ENCODE measurements at regions not wholly inside any gene's neighbourhood (a gene's known extent, or its start where the extent isn't known, plus 50 kb on each side); places are given as distances from the start of the nearest gene placed in this dataset.
"Not testable (repeated sequence)": the region's sequence is repeated elsewhere in the genome, so short reads cannot be mapped to it uniquely, and the experiment has no call there.

DNA sequence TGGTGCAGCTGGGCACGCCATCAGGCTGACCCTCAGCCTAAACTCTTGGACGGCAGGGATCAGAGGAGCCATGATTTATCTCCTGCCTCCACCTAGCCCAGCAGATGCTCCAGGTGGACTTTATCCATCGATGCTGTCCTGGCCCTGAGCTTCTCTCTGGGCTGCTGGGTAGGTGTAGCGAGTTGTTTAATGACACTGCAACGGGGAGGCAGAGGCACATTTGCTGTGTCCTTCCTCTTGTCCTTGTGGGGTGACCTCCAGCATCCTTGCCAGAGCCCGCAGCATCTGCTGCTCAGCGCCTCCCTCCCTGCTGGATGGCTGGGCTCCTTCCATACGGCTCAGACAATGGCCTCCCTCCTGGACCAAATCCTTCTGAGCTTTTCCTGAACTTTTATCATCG lies 103.1 kb upstream of the IRX4 start:
- TF ChIP-seq, protein P1, sequence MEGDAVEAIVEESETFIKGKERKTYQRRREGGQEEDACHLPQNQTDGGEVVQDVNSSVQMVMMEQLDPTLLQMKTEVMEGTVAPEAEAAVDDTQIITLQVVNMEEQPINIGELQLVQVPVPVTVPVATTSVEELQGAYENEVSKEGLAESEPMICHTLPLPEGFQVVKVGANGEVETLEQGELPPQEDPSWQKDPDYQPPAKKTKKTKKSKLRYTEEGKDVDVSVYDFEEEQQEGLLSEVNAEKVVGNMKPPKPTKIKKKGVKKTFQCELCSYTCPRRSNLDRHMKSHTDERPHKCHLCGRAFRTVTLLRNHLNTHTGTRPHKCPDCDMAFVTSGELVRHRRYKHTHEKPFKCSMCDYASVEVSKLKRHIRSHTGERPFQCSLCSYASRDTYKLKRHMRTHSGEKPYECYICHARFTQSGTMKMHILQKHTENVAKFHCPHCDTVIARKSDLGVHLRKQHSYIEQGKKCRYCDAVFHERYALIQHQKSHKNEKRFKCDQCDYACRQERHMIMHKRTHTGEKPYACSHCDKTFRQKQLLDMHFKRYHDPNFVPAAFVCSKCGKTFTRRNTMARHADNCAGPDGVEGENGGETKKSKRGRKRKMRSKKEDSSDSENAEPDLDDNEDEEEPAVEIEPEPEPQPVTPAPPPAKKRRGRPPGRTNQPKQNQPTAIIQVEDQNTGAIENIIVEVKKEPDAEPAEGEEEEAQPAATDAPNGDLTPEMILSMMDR (conservative IDR thresholded peaks at IDR 0.05; ENCODE audit: low read length), result no peak
- TF ChIP-seq EZH2phosphoT487 (IDR thresholded peaks at IDR 0.05; ENCODE audit: borderline replicate concordance), result no peak
- Histone ChIP-seq H3K4me2 (ENCODE audit: low read depth, low read length, poor library complexity, severe bottlenecking) (no peak overlapping the region), H3K79me2 (ENCODE audit: insufficient read depth, low read length) (no peaks in the 10 kb centered on the region), H2AFZ (ENCODE audit: low read length) (no peak overlapping the region), H3K9me2 (replicated peaks; ENCODE audit: low read depth, low read length) (no peaks in the 10 kb centered on the region), H3K9ac (ENCODE audit: low read depth, low read length, poor library complexity, severe bottlenecking) (no peak overlapping the region), H3K27me3 (ENCODE audit: insufficient read depth, low read length, poor library complexity, severe bottlenecking) (no peaks in the 10 kb centered on the region), H3F3A (ENCODE audit: low read depth) (no peaks in the 10 kb centered on the region), H3K9me3 (ENCODE audit: insufficient read depth, low read depth, low read length) (no peaks in the 10 kb centered on the region), H3K36me3 (ENCODE audit: insufficient read depth, low read length) (no peaks in the 10 kb centered on the region), H3K4me1 (ENCODE audit: insufficient read depth, low read length, poor library complexity, severe bottlenecking) (no peaks in the 10 kb centered on the region), H4K20me1 (ENCODE audit: insufficient read depth, low read length, poor library complexity, severe bottlenecking) (no peaks in the 10 kb centered on the region), H3K4me3 (ENCODE audit: low read length, poor library complexity, severe bottlenecking) (no peak overlapping the region)

DNA sequence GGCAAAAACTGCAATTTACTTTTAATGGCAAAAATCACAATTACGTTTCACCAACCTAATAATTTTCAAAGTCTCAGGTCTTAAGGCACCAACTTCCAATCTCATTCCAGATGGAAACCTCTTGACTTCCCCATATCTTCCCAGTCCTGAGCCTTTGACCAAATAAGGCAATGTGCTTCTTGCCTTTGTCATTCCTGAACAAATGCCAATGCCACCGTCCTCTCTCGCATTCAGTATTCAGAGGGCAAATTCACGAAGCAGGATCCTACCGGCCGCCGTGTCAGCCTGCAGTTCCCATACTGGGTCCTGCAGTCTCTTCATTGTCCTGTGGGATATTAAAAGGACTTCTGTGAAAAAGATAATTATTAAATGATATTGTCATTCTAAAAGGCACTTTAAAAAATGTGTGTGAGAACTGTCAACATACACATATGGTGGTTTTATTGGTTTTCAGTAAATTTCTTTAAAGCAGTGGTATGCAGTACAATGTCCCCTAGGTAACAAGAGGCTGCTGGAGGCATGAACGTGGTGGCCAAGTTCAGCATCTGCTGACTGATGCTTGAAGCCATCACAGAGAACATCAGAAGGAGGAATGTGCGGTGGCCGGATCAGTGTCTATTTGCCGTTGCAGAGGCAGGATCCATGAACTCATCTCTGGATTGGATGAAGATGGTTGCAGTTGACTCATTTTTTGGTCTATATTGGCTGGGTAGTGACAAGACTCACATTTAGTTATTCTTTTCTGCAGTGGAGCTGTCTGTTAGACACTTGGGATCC lies 101.4 kb upstream of the IRX4 start:
- Histone ChIP-seq H3K27me3 (ENCODE audit: insufficient read depth, low read length, poor library complexity, severe bottlenecking) (no peaks in the 10 kb centered on the region), H3K9me2 (replicated peaks; ENCODE audit: low read depth, low read length) (no peaks in the 10 kb centered on the region)

DNA sequence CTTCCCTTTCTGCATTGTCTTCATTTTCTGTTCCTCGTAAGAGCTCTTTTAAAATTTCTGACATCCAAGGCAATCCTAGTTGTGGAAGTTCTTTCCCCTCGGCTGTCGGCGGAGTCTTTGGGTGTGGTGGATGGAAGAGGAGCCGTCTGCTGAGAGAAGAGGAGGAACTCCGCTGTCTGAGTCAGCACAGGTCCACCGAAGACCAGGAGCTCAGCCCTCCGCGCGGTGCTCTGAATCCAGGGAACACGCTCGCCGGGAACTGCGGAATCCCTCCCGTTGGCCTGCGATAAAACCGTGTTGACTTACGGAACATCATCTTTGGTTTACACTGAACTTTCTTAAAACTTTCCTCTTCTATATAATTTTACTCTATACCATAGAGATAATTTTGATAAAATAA lies 100.7 kb upstream of the IRX4 start:
- Histone ChIP-seq H3K4me3 (ENCODE audit: low read length, poor library complexity, severe bottlenecking) (no peak overlapping the region), H3K9ac (ENCODE audit: low read depth, low read length, poor library complexity, severe bottlenecking) (no peak overlapping the region), H3K4me1 (ENCODE audit: insufficient read depth, low read length, poor library complexity, severe bottlenecking) (no peaks in the 10 kb centered on the region), H3K9me2 (replicated peaks; ENCODE audit: low read depth, low read length) (no peaks in the 10 kb centered on the region), H3K36me3 (ENCODE audit: insufficient read depth, low read length) (no peaks in the 10 kb centered on the region), H3K9me3 (ENCODE audit: insufficient read depth, low read depth, low read length) (no peaks in the 10 kb centered on the region), H3F3A (ENCODE audit: low read depth) (no peaks in the 10 kb centered on the region), H3K27me3 (ENCODE audit: insufficient read depth, low read length, poor library complexity, severe bottlenecking) (no peaks in the 10 kb centered on the region), H2AFZ (ENCODE audit: low read length) (no peak overlapping the region), H3K4me2 (ENCODE audit: low read depth, low read length, poor library complexity, severe bottlenecking) (no peak overlapping the region), H3K79me2 (ENCODE audit: insufficient read depth, low read length) (no peaks in the 10 kb centered on the region), H4K20me1 (ENCODE audit: insufficient read depth, low read length, poor library complexity, severe bottlenecking) (no peaks in the 10 kb centered on the region)
- TF ChIP-seq, protein P1 (conservative IDR thresholded peaks at IDR 0.05; ENCODE audit: low read length), result no peak
- no peak for TF ChIP-seq EZH2phosphoT487 (IDR thresholded peaks at IDR 0.05; ENCODE audit: borderline replicate concordance)

More for the DNA sequence above, 101.4 kb upstream of the IRX4 start:
- Histone ChIP-seq H3K4me1 (ENCODE audit: insufficient read depth, low read length, poor library complexity, severe bottlenecking) (no peaks in the 10 kb centered on the region), H3K4me2 (ENCODE audit: low read depth, low read length, poor library complexity, severe bottlenecking) (no peak overlapping the region), H3F3A (ENCODE audit: low read depth) (no peaks in the 10 kb centered on the region), H2AFZ (ENCODE audit: low read length) (no peak overlapping the region), H3K4me3 (ENCODE audit: low read length, poor library complexity, severe bottlenecking) (no peak overlapping the region), H4K20me1 (ENCODE audit: insufficient read depth, low read length, poor library complexity, severe bottlenecking) (no peaks in the 10 kb centered on the region), H3K36me3 (ENCODE audit: insufficient read depth, low read length) (no peaks in the 10 kb centered on the region), H3K9me3 (ENCODE audit: insufficient read depth, low read depth, low read length) (no peaks in the 10 kb centered on the region), H3K79me2 (ENCODE audit: insufficient read depth, low read length) (no peaks in the 10 kb centered on the region), H3K9ac (ENCODE audit: low read depth, low read length, poor library complexity, severe bottlenecking) (no peak overlapping the region)
- TF ChIP-seq, protein P1 (conservative IDR thresholded peaks at IDR 0.05; ENCODE audit: low read length), result no peak
- no peak for TF ChIP-seq EZH2phosphoT487 (IDR thresholded peaks at IDR 0.05; ENCODE audit: borderline replicate concordance)

DNA sequence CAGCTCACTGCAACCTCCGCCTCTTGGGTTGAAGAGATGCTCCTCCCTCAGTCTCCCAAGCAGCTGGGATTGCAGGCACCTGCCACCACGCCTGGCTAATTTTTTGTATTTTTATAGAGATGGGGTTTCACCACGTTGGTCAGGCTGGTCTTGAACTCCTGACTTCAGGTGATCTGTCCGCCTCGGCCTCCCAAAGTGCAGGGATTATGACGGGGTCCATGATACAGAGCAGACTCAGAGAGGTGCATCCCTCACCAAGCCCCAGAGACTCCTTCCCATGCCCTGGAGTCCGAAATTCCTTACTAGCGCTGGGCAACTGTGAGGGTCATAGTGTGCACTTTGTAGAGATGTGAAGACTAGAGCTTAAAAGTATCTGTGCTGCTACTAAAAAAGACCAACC lies 99.8 kb upstream of the IRX4 start:
- H3K9me3 ChIP-seq (ENCODE audit: insufficient read depth, low read depth, low read length); H3K27me3 ChIP-seq (ENCODE audit: insufficient read depth, low read length, poor library complexity, severe bottlenecking): not testable (repeated sequence)

More for the DNA sequence above, 99.8 kb upstream of the IRX4 start:
- not testable (repeated sequence) for H3K79me2 ChIP-seq (ENCODE audit: insufficient read depth, low read length); H3K9ac ChIP-seq (ENCODE audit: low read depth, low read length, poor library complexity, severe bottlenecking); H2AFZ ChIP-seq (ENCODE audit: low read length); H3K4me2 ChIP-seq (ENCODE audit: low read depth, low read length, poor library complexity, severe bottlenecking); H3K9me2 ChIP-seq (replicated peaks; ENCODE audit: low read depth, low read length); H4K20me1 ChIP-seq (ENCODE audit: insufficient read depth, low read length, poor library complexity, severe bottlenecking); H3K36me3 ChIP-seq (ENCODE audit: insufficient read depth, low read length); H3F3A ChIP-seq (ENCODE audit: low read depth); H3K4me3 ChIP-seq (ENCODE audit: low read length, poor library complexity, severe bottlenecking); H3K4me1 ChIP-seq (ENCODE audit: insufficient read depth, low read length, poor library complexity, severe bottlenecking)

All from Loucy (cell line).